IPS-20b (cell line): ENCODE measurements at regions not wholly inside any gene's neighbourhood (a gene's known extent, or its start where the extent isn't known, plus 50 kb on each side); places are given as distances from the start of the nearest gene placed in this dataset.

Experiments used
- H3K27ac ChIP-seq: one replicate; pipeline ENCODE4 v1.5.1; 2013; ENCODE audit warnings: low read length
- H3K27me3 ChIP-seq: 2 replicates; pipeline ENCODE4 v1.6.1; 2013; ENCODE audit warnings: mild to moderate bottlenecking, low read length, inconsistent platforms; ENCODE audit not compliant: insufficient read depth
- H3K36me3 ChIP-seq: 2 replicates; pipeline ENCODE4 v1.6.1; 2013; ENCODE audit warnings: low read depth, mild to moderate bottlenecking, inconsistent platforms, low read length, moderate library complexity; ENCODE audit not compliant: insufficient read depth
- H3K4me1 ChIP-seq: 2 replicates; pipeline ENCODE4 v1.6.1; 2013; ENCODE audit warnings: mild to moderate bottlenecking, control low read depth, inconsistent platforms, low read length, moderate library complexity; ENCODE audit not compliant: insufficient read depth
- H3K4me3 ChIP-seq: 2 replicates; pipeline ENCODE4 v1.5.1; 2013; ENCODE audit warnings: mild to moderate bottlenecking, low read length, inconsistent platforms
- H3K9ac ChIP-seq: 2 replicates; pipeline ENCODE4 v1.6.1; 2013; ENCODE audit warnings: low read depth, mild to moderate bottlenecking, inconsistent platforms, low read length, moderate library complexity
- H3K9me3 ChIP-seq: 2 replicates; pipeline ENCODE4 v1.6.1; 2013; ENCODE audit warnings: mild to moderate bottlenecking, low read depth, low read length, inconsistent platforms; ENCODE audit not compliant: insufficient read depth

DNA sequence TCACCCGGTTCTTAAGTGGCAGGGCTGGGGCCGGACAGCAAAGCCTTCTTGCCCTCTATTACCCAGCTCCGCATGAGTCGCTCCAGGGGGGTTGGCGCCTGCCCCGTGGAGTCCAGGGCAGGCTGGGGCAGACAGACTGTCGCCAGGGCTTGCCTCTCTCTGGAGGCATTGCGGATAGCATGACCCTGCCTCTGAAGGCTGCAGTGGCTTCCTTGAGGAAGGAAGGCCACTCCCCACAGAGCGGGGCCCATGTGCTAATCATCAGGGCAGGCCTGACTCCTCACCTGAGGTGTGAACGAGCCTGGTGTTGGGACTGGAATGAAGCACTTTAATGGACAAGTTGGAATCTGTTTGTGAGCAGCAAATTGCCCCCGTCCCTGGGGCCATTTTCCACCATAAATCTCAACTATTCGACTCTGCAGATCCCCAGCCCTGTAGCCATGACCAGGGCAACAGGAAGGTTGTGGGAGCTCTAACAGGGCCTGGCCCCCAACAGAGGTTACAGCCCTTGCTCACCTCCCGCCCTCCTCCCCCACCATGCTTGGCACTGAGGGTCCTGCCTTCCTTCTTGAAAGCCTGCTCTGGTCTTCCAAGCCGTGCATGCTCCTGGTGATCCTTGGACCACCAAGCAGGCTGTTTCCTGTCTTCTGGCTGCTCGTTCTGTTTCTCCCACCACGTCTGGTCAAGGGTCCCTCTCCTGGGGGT is 144.9 kb upstream of the HAAO start:
- Histone ChIP-seq H3K9me3 (no peaks in the 10 kb centered on the region), H3K27ac (no peak overlapping the region), H3K9ac (no peak overlapping the region), H3K36me3 (no peaks in the 10 kb centered on the region), H3K4me1 (no peaks in the 10 kb centered on the region), H3K27me3 (no peaks in the 10 kb centered on the region), H3K4me3 (no peak overlapping the region)

DNA sequence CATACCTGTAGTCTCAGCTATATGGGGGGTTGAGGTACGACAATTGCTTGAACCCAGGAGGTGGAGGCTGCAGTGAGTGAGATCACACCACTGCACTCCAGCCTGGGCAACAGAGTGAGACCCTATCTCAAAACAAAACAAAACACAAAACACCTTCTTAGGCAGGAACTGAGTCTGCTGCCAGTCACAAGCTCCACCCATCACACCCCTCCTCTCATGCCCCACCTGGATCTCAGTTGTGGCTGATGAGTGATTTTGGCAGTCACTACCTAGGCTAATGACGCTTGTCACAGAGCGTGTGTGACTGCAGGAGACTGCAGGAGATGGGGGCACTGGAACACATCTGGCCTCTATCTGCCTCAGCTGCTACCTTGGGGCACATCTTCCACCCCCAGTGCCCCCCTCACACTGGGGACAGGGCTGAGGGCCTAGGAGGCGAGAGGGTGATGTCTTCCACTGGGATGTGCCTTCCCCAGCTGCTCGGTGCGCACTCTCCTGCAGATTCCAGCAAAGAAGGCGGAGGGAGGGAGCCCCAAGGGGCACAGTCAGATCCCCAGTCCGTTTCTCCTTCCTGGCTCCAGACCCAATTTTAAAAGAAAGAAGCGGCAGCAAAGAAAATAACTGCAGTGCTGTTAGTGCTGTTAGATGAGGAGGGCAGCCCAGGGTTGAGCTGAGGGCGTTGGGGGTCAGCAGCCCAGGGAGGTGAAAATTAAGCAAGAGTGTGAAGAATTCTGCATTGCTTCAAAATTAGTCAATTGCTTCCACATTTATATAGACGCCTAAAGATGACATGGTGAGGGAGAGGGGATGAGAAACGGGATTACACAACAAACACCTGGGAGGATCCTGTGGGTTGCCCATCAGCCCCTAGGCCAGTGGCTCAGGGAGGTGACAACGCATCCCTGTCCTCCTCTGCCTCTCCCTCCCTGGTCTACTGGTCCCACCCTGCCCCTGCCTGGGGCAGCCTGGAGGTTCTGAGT is 143.6 kb upstream of the HAAO start:
- Histone ChIP-seq H3K4me3 (no peak overlapping the region), H3K4me1 (peaks cover 5% of the 10 kb centered on the region; the same call in 1 of the 2 replicates), H3K27ac (no peak overlapping the region), H3K9ac (no peak overlapping the region), H3K36me3 (no peaks in the 10 kb centered on the region), H3K27me3 (no peaks in the 10 kb centered on the region), H3K9me3 (no peaks in the 10 kb centered on the region)

DNA sequence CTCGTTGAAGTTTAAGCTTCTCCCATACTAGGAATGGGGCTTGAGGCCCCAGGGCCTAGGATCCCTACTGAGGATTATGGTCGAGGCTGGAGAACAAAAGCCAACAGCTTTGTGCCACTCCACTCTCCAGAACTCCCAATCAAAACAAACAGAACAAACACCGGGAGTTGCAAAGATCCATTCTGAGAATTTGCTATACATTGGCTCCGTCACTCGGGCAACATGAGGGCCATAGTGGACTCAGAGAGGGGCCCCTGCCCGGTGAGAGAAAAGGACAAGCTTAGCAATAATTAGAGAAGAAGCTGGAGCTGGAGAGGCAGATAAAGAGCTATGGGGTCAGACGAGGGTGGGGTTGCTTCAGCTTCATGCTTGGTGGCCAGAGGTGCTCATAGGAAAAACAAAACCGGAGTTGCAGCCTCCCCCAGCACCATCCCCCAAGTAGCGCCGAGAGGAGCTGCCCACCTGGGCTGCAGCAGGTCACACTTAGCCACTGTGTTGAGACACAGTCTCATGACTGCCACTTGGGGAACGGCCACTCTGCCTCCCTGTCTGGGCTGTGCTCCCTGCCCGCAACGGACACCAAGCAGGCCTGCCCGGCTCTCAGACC is 142.3 kb upstream of the HAAO start:
- Histone ChIP-seq H3K36me3 (no peaks in the 10 kb centered on the region), H3K9me3 (no peaks in the 10 kb centered on the region), H3K27me3 (no peaks in the 10 kb centered on the region), H3K9ac (no peak overlapping the region), H3K27ac (no peak overlapping the region), H3K4me3 (no peak overlapping the region), H3K4me1 (peaks cover 13% of the 10 kb centered on the region)

DNA sequence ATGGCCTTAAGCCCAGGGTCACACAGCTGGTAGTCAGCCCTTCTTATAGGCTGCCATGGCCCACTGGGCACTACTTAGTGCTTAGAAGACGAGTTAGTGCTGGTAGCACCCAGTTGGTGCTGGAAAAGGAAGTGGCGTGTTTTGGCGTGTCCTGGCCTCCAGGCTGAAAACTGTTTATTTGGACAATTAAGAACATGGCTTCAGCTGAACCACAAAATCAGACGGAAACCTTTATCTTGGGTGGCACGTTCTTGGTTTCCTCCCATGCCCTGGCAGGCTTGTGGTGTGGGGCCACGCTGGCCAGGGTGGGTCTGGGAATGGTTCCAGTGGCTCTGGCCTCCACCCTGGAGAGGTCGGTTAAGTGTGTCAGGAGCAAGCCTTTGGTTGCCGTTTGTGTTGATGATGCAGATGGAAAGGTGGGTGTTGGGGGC is 141.5 kb upstream of the HAAO start:
- Histone ChIP-seq H3K4me1 (peaks cover 20% of the 10 kb centered on the region), H3K9me3 (no peaks in the 10 kb centered on the region), H3K36me3 (no peaks in the 10 kb centered on the region), H3K4me3 (no peak overlapping the region), H3K27ac (no peak overlapping the region), H3K27me3 (no peaks in the 10 kb centered on the region), H3K9ac (no peak overlapping the region)

DNA sequence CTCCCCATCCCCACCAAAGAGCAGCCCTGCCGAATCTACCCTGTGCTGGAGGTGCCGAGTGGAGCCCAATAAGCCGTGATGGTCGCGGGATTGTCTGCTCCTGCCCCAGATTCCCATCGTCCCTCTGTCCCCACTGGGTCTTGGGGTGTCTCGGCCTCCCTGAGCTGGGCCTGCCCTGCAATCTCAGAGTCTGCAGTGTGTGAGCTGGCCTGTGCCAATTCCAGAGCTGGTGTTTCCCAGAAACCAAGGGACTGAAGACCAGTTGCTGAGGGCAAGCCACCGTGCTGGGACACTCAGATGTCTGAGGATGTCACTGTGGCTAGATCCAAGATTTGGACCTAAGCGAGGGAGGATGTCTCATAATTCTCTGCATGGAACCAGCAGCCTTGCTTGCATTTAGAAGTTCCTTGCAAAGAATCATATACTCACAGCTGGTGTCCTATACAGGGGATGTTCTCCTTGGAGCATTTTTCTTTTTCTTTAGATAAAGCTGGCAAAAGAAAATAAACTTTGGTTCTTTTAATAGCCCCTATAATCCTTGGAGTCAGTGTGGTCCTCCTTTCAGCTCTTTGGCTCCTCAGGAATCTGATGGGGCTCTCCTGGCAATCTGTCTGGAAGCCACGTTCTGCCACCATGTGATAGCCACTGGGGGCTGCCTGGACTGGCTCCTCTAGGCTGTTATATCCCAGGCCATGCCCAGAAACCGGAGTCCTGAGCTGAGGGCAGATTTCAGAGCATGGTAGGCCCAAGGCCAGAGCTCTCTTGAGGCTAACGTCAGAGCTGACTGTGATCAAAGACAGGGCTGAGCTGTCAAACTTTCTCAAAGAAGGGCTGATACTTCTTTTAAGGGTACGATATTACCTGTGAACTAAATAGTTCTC is 140.1 kb upstream of the HAAO start:
- no peaks in the 10 kb centered on the region for H3K9me3 ChIP-seq
- H3K27ac ChIP-seq: no peak overlapping the region
- no peaks in the 10 kb centered on the region for H3K36me3 ChIP-seq
- no peak overlapping the region for H3K9ac ChIP-seq
- no peak overlapping the region for H3K4me3 ChIP-seq
- peaks cover 28% of the 10 kb centered on the region for H3K4me1 ChIP-seq
- no peaks in the 10 kb centered on the region for H3K27me3 ChIP-seq

DNA sequence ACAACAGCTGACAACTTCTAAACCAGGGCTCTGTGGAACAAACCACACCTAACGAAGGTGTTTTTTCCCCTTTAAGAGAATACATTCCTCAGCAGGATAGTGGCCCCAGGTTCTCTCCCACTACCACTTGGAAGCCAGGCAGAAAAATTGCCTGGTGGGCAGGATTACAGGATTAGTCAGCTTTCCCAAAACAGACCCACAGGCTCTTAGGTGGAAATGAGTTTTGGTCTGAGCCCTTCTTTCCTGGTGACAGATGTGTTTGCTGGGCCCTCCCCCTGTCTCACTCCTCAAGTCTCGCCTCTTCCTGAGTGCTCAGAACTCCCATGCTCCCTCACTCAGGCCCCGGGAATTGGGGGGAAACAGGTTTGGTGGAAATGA is 139.4 kb upstream of the HAAO start:
- H3K4me1 ChIP-seq: peaks cover 28% of the 10 kb centered on the region
- no peak overlapping the region for H3K9ac ChIP-seq
- H3K4me3 ChIP-seq: no peak overlapping the region
- H3K27ac ChIP-seq: no peak overlapping the region
- no peaks in the 10 kb centered on the region for H3K9me3 ChIP-seq
- H3K27me3 ChIP-seq: no peaks in the 10 kb centered on the region
- H3K36me3 ChIP-seq: no peaks in the 10 kb centered on the region

DNA sequence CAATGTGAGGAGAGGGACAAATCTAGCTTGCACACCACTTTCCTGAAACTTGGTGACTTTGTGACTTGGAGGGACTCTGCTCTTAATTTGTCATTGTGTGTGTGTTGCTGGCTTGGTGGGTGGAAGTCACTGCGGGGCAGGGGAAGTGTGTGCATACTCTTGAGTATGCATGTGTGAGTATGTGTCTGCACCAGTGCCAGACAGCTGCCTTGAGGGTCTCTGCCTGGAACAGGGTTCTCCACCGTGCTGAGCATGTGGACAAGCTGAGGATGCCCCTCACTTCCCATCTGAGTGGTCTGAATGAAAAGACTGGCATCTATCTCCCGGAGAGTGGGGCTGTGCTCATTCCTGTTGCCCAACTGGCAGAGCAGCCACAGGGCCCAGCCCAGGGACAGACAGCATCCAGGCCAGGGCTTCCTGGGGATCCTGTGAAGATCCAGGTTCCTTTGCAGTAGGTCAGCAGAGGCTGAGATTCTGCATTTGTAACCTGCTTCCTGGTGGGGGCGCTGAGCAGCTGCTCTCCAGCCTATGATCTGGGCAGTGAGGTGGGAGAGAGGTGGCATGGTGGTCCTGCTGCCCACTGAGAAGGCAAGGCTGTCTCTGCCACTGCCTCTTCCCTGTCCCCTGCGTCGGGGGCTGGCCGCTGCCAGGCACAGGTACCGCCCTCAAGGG is 138.9 kb upstream of the HAAO start:
- H3K4me1 ChIP-seq: peaks cover 30% of the 10 kb centered on the region
- H3K27me3 ChIP-seq: no peaks in the 10 kb centered on the region
- H3K9ac ChIP-seq: no peak overlapping the region
- no peak overlapping the region for H3K27ac ChIP-seq
- H3K36me3 ChIP-seq: no peaks in the 10 kb centered on the region
- H3K9me3 ChIP-seq: no peaks in the 10 kb centered on the region
- H3K4me3 ChIP-seq: no peak overlapping the region

DNA sequence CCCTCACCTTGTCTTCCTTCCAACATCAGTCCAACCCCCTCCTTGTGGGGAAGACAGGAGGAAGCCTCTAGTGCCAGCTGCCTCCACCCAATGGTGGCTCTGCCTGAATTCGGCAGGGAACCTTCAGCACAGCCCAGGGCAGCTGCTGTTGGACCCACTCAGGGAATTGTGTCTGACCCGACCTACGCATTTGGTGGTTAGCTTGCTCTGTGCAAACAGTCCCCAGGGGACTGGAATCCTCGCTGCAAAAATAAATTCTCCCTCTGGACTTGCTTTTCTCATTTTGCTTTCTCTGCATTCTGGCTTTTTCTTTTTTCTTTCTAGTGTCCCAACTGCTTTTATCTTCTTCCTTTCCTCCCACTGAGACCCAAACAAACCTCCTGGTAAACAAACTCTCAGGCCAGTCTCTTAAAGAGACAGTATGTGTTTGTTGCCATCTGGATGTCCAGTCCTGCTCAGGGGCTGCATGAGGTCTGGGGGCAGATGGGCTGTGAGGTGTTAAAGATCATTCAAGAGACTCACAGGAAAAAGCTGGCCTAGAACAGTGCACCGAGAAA is 137.7 kb upstream of the HAAO start:
- H3K9ac ChIP-seq: peak overlapping the region; percentile 64
- H3K4me3 ChIP-seq: peak overlapping the region; percentile 23; the same call in 1 of the 2 replicates
- H3K27ac ChIP-seq: peak overlapping the region; percentile 42
- H3K9me3 ChIP-seq: no peaks in the 10 kb centered on the region
- H3K36me3 ChIP-seq: no peaks in the 10 kb centered on the region
- H3K4me1 ChIP-seq: peaks cover 42% of the 10 kb centered on the region
- no peaks in the 10 kb centered on the region for H3K27me3 ChIP-seq

DNA sequence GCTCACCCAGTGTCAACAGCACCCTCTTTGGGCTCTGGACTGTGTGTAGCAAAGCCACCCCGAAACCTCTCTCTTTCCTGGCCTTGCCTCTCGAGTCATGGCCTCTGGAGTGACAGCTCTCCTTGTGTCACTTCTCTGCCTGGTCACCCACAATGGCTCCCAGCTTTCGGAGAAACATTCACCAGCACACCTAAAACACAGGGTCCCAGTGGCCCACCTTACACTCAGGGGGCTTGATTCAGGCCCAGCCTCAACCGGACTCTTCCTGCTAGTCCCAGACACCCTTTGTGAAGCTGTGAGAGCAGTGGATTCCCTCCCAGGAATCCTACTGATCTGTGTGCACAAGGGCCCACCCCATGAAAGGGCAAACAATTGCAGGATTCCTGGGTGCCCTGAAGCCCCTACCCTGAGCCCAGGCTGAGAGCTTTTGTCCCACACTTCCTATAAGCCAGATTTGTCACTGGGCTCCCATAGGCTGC is 137.2 kb upstream of the HAAO start:
- Histone ChIP-seq H3K27ac (peak overlapping the region; percentile 48), H3K4me3 (peak overlapping the region; percentile 23; the same call in 1 of the 2 replicates), H3K9ac (peak overlapping the region; percentile 64; the same call in 1 of the 2 replicates), H3K4me1 (peaks cover 46% of the 10 kb centered on the region), H3K36me3 (no peaks in the 10 kb centered on the region), H3K27me3 (no peaks in the 10 kb centered on the region), H3K9me3 (no peaks in the 10 kb centered on the region)

DNA sequence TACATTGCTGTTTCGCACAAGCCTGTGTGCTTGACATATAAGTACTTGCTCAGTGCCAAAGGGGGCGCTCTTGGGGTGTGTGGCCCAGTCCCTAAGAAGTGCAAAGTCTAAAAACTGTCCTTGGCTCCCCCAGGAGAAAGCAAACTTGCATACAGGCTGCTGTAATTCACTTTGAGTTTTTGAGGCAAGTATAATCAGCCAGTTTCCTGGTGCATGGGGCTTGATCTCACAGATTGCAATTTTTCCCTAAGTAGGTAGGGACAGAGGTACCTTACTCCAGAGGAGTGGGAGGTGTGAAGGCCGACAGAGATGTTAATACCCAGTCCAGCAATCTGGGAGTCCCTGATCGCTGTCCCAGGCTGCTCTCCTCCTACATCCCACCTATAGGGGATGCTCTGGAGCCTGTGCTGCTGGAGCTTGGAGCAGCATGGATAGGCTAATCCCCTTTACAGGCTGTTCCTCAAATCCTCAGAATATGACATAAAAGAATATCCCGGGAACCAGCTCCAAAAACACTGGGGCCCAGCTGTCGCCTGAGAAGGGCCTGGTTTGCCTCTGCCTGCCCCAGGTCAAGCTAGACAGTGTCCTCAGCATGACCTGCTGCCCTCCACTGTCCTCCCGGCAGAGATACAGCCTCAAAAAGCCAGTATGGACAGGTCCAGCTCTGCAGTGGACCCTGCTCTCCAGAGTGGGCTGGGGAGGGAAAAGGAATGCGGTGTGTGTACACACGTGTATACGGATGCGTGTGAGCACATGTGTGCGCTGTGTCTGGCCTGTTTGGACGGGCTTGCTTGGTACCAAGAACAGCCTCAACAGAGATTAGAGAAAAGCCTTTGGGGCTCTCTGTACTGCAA is 136.5 kb upstream of the HAAO start:
- peaks cover 52% of the 10 kb centered on the region for H3K4me1 ChIP-seq
- H3K9me3 ChIP-seq: no peaks in the 10 kb centered on the region
- peak overlapping the region; percentile 48 for H3K27ac ChIP-seq
- no peak overlapping the region for H3K4me3 ChIP-seq
- no peaks in the 10 kb centered on the region for H3K27me3 ChIP-seq
- no peaks in the 10 kb centered on the region for H3K36me3 ChIP-seq
- no peak overlapping the region; the same call in 1 of the 2 replicates for H3K9ac ChIP-seq
